Posterior cingulate gyrus (tissue), 11 donors: ENCODE measurements at regions not wholly inside any gene's neighbourhood (a gene's known extent, or its start where the extent isn't known, plus 50 kb on each side); places are given as distances from the start of the nearest gene placed in this dataset.
A peak's percentile ranks its signal among the peaks of the same experiment; 100 is the strongest.

Experiments used
- DNase-seq, 10 donors: peaks; one replicate each; pipeline versions ENCODE4 v3.0.0 to v3.0.0-alpha.2; 2020 to 2021; ENCODE audit warnings: mixed read lengths in 3 of 10
- intact Hi-C: fragments of 100-400 bp; cut with DNase I; formaldehyde crosslinking; loops from one replicate; pipeline ENCODE4 v1.15.1; 2023

DNA sequence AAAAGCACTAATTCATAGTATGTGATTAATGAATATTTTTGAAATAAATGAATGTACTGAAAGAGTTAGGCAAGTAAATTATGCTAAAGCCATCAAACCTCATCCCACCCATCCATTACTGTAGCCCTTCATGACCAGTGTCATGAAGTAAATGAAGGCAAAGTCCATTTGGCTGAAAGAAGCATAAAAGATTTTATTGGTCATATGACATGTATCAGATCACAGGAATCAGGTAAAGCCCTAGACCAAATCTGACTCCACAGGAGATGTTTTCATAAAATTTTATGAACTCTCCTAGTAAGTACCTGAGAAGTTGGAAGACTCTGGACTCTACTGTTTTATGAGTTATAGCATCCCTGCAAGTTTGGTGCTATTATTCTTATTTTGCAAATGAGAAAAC lies 213.5 kb downstream of the TMEM114 start:
- intact Hi-C loops = no loop called here
- no peak for DNase-seq

DNA sequence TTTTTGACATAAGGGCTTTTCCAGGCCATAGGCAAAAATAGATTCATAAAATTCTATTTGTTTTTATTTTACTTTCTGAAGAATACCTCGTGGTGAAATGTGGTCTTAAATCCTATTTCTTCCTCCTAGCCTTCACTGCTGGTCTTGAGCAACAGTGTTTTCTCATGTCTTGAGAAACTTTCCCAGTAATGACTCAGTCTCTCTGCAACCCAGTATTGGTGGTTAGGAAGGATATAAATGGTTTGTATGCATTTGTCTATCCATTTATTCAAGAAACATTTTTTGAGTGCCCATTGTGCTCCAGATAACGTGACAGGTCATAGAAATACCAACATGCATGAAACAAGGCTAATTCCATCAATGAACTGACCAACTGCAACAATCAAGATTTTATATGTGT lies 213.9 kb downstream of the TMEM114 start:
- intact Hi-C loops = no loop called here

DNA sequence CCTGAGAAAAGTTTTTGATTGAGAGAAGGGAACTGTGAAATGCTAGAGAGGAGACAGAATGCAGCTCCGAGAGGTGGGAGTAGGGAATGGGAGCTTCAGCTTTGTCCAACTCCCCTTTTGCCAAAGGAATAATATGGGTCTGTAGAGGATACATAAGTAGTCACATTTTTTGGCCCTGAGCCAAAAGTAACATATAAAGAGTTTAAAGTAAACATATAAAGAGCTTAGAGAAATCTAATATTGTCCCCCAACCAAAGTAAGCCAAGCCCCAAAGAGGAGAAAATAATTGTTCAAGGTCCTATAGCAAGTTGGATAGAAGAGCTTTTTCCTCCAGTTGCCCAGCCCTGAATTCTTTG lies 215.1 kb downstream of the TMEM114 start:
- no peak for DNase-seq
- intact Hi-C loops = no loop called here

More for the DNA sequence above, 213.9 kb downstream of the TMEM114 start:
- DNase-seq = no peak

DNA sequence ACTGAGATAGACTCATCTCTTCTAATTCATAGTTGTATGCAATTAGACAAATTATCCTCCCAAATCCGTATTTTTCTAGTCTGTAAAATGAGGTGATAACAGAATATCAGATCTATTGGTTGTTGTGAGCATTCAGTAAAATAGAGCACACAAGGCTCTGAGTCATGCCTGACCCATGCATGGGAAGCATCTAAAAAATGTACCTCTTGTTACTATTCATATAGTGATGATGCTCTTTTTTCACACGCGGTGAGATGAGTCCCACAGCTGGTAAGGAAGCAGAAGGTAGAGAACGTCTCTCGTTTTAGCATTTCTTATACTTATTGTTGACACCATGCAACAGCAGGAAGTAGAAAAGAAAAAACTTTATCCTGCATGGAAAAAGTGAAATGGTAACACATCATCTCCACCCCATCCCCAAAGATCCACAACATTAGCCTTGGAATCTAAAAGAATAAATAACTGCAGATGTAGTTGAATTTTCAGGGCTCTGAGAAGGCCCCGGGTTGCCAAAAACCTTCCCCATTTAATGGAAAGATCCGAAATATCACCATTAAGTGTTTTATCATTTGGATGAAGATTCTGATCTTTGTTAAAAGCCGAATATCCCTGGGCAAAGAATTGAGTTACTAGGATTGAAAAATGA lies 215.6 kb downstream of the TMEM114 start:
- no peak for DNase-seq
- intact Hi-C loops = no loop called here

DNA sequence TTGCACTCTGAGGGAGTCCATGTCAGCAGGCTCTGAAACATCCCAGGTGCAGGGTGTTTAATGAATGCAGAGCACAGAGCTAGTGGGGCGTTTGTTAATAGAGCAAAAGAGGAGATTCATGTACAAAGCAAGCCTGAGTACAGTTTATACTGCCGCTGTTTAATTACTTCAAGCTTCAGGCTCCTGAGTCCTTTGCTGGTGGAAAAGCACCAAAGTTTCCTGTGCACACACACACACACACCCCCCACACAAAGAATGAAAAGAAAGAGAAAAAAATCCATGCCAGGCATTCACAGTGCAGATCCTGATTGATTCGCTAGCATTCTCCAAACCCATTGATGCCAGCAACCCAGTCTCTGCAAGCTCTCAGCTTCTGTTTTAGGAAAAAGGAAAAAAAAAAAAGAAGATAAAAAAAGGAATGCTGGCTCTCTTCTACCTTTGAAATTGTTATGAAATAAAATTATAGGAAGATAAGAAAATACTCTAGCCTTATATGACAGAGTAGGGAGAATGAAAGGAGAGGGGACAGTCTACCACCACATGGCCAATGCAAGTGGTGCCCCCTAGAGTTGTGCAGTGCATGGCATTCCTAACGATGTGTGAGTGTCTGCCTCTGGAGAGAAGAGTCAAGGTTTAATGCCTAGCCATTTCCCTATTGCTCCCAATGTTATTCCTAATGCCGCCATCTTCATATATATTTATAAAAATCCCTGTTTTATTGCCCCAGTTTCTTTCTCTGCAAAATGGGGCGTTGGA lies 216.5 kb downstream of the TMEM114 start:
- DNase-seq = peak in 1 of 10 donors; percentile 8
- intact Hi-C loops = no loop called here

DNA sequence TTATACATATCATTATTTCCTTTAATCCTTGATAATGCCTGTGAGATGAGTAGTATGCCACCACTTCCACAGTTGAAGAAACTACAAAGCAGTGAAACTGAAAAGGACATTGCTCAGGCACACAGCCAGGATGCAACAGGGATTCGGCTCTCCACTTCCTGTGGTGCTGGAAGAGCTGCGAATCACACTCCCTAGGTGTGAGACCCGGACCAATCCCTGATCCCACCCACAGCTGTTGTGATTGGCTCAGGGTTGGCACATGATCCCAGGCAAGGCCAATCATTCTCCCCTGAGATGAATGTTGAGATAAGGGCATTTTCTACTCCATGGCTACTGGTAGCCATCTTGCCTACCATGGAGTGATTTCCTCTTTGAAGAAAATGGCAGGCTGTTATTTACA lies 218.2 kb downstream of the TMEM114 start:
- no peak for DNase-seq
- intact Hi-C loops = no loop called here

DNA sequence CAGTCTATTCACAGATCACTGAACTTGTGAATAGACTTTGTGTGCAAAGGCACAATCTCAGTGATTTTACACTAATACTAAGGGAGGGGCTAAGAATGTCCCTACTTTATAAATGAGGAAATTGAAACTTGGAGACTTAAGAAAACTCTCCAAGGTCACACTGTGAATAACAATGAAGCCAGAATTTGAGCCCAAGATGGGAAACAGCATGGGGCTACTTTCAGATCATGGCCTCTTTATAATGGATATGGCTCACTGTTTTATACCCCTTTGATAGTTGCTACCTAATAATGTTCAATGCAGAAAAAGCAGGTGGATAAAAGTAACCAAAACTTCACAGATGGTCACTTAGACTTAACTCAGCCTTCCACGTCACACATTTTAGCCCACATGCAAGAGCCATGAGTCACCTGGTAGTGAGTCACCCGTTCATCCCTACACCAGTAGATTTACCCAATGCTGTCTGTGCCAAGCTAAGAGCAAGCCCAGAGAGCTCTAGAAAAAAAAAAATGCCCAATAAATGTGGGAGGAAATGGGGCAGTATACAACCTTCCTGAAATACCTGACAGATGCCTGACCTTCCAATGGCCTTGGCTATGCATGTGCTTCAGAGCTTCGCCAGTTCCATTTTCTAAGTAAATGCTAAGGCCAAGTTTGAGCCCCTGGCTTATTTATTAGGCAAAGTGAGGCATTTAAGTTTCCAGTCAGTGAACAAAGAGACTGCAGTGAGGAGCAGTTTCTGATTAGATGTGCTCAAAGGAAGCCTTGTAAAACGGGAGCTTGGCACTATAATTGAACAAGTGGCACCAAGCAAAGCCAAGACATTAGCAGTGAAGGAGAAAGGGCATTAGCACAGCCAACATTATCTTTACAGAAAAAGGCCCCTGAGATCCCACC lies 219.7 kb downstream of the TMEM114 start:
- intact Hi-C loops = no loop called here

DNA sequence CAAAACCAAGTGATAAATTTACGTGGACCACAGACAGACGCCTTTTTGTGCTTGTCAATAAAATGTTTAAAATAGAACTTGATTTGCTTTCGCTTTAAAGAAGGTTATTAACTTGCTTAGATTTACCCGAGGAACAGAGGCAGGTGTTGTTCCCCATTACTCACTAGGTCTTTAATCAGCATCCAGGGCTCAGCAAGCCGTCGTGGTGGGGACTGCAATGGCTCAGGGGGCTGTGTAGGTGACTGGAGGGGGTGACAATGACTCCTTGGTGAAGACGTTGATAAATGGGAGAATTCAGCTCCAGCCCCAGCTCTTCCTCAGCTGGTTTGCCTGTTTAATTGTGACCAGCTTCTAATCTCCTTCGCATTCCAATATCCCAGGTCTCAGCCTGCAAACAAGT lies 231.4 kb downstream of the TMEM114 start:
- no peak for DNase-seq
- intact Hi-C loops = no loop called here

More for the DNA sequence above, 219.7 kb downstream of the TMEM114 start:
- peak in 6 of 10 donors; percentile 19 to 87 (median 44) for DNase-seq

DNA sequence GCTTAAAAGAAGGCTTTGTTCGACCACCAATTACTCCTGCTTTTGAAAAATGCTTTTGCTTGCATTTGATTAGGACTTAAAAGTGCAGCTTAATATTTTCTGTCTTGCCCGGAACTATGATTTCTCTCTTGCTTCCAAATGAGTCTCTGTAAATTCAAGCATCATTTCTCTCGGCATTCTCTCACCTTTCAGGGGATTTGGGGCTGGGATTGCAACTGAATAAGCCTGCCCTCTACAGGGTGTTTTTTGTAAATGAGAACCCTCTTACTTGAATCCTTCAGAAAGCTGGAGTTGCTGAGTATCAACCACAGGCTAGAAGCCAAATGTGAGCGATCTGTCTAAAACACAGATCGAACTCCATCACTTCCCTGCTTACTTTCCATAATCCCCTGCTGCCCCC lies 234.6 kb downstream of the TMEM114 start:
- intact Hi-C loops = no loop called here
- no peak for DNase-seq

DNA sequence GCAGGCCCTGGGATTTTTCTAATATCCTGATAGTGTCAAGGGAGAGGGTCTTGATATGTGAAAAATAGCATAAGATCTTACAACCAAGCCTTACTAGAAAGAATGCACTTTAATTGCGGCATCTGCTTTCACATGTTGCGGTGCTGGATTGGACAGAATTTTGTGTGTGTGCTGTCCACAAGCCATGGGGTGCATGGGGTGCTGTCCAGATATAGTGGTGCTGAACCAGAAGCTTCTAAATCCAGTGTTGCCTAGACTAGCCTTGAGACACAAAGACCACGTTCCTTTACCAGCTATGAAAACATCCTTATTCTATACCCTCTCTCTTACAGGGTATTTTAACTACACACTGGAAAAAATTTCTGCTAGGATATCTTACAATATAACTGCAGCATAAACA lies 244.0 kb downstream of the TMEM114 start:
- DNase-seq = no peak
- intact Hi-C loops = no loop called here

DNA sequence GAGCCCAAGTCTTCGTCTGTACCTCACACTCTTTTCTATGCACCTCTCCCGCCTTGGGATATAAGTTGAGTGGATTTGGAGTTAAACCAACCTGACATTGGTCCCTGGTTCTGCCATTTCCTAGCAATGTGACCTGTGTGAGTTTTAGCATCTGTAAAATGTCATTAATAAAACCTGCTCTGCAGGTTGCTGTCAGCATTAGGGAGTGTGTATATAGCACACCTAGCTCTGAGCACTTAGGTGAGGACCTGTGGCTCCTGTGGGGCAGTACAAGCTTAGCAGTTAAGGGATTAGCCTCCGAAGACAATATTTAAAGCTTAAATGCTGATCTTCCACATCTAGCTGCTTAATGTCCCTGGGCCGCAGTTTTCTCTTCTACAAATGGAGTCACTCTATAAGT lies 248.0 kb downstream of the TMEM114 start:
- no peak for DNase-seq
- intact Hi-C loops = no loop called here

DNA sequence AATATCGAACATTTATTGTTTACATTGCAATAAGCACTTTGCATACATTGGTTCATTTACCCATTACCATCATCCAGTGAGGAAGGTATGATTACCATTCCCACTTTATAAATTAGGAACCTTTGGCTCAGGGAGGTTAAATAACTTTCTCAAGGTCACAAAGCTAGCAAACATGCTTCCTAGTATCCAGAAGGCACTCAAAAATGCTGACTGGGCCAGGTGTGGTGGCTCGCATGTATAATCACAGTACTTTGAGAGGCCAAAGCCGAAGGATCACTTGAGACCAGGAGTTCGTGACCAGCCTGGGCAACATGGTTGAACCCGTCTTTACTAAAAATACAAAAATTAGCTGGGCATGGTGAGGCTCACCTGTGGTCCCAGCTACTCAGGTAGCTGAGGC lies 259.6 kb downstream of the TMEM114 start:
- intact Hi-C loops = no loop called here
- DNase-seq = no peak

DNA sequence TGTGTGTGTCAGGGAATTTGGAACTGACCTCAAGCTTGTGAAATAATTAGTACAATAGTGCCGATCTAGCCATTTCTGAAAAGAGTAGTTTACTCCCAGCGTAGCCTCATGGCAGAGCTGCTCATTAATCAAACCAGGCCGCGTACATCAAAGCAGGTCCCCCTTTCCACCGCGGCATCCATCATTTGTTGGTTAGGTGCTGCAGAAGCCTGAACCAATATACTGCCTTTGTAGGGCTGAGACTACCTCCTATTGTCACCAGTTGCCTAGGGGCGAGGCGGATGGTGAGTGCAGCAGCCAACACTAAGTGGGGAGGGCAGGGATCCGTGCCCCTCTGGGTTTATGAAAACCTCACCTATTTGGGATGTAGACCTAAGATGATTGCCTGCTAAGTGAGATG lies 264.1 kb downstream of the TMEM114 start:
- intact Hi-C loops = no loop called here
- DNase-seq = peak in 1 of 10 donors; percentile 69

DNA sequence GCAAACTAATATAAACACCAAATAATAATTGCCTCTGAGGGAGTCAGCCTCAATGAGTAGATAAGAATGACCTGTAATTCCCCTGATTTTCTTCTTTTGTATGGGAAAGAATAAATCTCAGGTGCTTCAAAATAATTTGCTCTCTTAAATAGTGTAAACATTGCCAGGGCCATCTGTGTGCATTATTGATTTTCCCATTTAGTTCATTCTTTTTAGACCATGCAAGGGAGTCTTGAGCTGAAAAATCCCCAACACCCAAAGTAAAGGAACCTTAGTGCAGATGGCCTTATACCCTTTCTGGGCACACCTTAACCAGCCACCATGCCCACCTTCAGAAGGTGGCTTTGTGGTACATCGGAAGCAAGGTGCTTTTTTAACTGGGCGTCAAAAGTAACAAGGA lies 267.2 kb downstream of the TMEM114 start:
- intact Hi-C loops = no loop called here
- DNase-seq = no peak

DNA sequence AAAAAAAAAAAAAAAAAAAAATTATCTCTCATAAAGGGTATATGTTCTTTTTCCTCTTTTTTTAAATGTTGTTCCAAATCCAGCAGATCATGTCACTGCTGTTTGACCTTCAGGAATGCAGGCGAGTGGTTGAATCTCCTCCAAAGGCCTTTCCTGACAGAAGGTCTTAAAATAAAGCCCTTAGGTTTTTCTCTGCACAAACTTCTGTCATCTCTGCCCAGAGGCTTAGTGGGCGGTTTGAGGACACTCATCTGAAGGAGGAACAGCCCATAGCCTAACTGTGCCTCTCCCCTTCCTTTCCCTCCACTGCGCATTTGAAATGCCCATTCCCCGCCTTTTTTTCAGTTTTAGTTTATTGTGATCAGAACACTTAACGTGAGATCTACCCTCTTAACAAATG lies 270.2 kb downstream of the TMEM114 start:
- no peak for DNase-seq

DNA sequence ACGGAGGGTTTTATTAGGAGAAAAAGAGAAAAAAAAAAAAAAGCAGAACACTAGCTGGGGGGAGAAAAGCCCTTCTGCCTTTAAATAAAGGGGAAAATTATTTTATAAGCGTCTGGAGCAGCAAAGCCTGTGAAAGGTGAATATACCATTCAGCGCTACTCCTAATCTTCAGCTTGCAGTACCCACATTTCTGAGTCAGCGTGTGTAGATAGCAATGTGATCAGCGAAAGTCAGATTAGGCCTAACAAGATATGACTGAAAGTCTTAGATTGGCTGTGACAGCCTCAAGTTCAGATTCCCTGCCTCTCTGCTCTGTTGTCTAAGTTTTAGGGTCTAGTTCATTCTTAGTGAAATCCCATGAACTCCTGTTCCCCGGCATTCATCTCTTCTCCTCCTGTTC lies 279.5 kb downstream of the TMEM114 start:
- intact Hi-C loops = no loop called here
- no peak for DNase-seq

More for the DNA sequence above, 270.2 kb downstream of the TMEM114 start:
- intact Hi-C loops = no loop called here

DNA sequence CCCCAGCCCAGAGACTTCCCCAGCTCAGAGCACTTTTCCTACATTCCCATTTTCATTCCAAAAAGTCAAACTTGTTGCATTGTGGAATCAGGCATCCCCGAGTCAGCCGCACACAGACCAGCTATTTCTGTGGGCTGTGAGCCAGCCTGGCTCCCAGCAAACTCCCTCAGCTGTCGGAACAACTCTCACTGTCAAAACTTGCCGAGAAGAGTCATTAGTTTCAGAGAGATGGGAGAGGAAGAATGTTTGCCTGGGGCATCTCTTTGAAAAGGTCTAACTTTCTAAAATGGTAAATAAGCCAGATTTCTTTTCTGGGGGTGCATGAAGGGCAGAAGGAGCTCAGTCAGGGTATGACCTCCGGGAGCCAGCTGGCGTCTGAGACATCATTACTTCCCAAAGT lies 280.0 kb downstream of the TMEM114 start:
- intact Hi-C loops = no loop called here
- DNase-seq = no peak

DNA sequence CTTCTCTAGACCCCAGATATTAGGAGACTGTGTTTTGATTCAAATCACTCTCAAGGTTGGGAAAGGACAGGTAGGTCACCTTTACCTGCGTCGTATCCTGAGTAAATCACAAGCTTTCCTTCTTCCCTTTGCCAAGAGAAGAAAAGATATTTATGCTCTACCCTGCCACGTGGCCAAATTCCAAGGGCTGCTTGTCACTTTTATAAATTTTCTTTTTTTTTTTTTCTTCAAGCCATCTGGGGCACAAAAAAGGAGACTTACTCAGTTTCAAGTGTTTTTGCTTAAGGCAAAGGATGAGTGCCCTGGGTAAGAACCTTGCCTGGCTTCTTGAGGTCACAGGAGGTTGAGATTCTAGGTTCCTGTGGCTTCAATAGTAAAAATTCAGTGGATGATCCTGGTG lies 285.1 kb downstream of the TMEM114 start:
- no peak for DNase-seq
- intact Hi-C loops = no loop called here

DNA sequence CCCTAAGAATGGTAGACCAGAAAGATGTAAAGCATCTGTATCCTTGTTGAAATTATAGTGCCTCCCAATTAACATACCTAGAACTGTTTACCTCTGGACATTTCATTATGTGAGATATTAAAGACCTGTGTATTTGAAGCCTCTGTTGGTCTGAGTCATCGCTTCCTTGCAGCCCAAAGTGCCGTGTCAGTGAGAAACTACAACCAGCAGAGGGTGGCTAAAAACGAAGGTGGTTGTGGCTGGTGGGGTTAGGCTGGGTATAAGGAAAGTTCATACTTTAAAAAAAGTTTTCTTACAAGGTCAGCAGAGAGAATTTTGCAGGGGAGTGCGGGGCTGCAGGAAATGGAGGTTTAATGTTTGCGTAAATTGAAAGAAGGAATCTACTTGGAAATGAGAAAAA lies 290.7 kb downstream of the TMEM114 start:
- no peak for DNase-seq
- intact Hi-C loops = no loop called here

DNA sequence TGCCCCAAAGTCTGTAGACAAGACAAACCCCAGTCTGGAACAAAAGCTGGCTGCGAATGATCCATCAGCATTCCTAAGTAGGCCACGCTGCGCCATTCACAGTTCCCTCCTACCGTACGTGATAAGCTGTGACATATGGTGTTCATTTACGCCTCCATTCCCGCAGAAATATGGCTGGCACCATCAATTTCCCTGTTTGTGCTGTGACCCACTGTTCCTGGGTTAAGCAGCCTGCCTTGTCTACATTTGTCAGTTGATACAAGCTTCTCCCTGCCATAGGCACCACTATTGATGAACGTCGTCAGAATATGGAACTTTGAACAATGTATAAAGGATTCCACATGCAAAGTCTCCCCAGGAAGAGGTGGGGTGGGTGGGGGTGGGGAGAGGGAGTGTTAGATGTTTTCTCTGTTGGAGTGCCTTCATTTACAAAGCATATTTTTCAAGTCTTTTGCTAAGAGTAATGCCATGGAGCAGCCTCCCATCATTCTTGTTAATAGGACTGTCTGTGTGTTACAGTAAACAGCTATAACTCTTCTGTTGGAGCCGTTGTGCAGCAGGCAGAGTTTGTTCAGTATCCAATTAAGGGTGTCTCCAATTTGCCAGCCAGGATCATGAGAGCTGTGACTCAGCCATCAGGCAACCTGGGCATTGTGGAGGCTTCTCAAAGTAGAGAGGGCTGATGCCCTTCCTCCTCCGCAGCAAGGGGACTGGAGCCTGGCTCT lies 294.6 kb downstream of the TMEM114 start:
- no peak for DNase-seq
- intact Hi-C loops = no loop called here

DNA sequence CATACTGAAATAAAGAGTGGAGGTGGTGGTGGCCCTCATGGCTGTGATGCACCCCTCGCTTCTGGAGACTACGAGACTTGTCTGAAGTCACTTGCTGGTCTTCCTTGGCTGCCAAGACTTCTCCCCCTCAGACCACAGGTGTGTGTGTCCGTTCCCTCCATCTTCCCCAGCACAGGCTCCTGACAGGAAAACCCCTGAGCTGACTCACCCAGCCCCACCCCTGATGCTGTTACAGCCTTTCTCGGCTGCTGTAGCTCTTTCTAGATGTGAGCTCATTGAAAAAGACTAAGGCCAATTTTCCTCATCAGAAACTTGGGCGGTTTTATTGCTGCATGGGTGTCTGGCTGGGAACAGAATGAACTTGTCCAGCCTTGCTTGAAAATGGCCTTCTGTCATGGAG lies 296.9 kb downstream of the TMEM114 start:
- DNase-seq = no peak
- intact Hi-C loops = no loop called here
